HepG2 (cell line): ENCODE measurements at regions not wholly inside any gene's neighbourhood (a gene's known extent, or its start where the extent isn't known, plus 50 kb on each side); places are given as distances from the start of the nearest gene placed in this dataset.

ENCODE experiments used
- HMG20A ChIP-seq: IDR thresholded peaks from 2 replicates; pipeline ENCODE4 v1.6.1; 2016; ENCODE audit warnings: borderline replicate concordance
- MYC ChIP-seq: sonication (generic); formaldehyde crosslinking; IDR thresholded peaks from 2 replicates; pipeline ENCODE4 v1.9.0; 2021; ENCODE audit warnings: missing genetic modification reagents, borderline replicate concordance
- NFAT5 ChIP-seq: sonication (generic); formaldehyde crosslinking; IDR thresholded peaks from 2 replicates; pipeline ENCODE4 v1.4.0; 2020; ENCODE audit warnings: missing genetic modification reagents
- NPAS2 ChIP-seq: sonication (generic); formaldehyde crosslinking; IDR thresholded peaks from 2 replicates; pipeline ENCODE4 v1.8.0; 2022; ENCODE audit warnings: mild to moderate bottlenecking, missing genetic modification reagents, borderline replicate concordance
- PCBP2 ChIP-seq: fragments of 200-400 bp; formaldehyde crosslinking; optimal IDR thresholded peaks from 2 replicates; pipeline ENCODE3; 2018; ENCODE audit warnings: low read length, low read depth; ENCODE audit not compliant: poor library complexity, severe bottlenecking
- SP2 ChIP-seq: sonication (generic); formaldehyde crosslinking; IDR thresholded peaks from 2 replicates; pipeline ENCODE4 v1.5.1; 2020; ENCODE audit warnings: mild to moderate bottlenecking, missing genetic modification reagents
- SRF ChIP-seq: IDR thresholded peaks from 2 replicates; pipeline ENCODE4 v1.6.1; 2011; ENCODE audit warnings: mild to moderate bottlenecking, low read depth, low read length, moderate library complexity
- THAP7 ChIP-seq: sonication (generic); formaldehyde crosslinking; IDR thresholded peaks from 2 replicates; pipeline ENCODE4 v1.8.1; 2023; ENCODE audit warnings: mild to moderate bottlenecking, missing genetic modification reagents
- ZBTB39 ChIP-seq: sonication (generic); formaldehyde crosslinking; IDR thresholded peaks from 2 replicates; pipeline ENCODE4 v1.5.0; 2020; ENCODE audit warnings: missing genetic modification reagents
- ZBTB43 ChIP-seq: sonication (generic); formaldehyde crosslinking; conservative IDR thresholded peaks from 2 replicates; pipeline ENCODE4 v1.4.0; 2020; ENCODE audit warnings: missing genetic modification reagents
- ZNF446 ChIP-seq: sonication (generic); formaldehyde crosslinking; IDR thresholded peaks from 2 replicates; pipeline ENCODE4 v1.5.0; 2020; ENCODE audit warnings: mild to moderate bottlenecking, missing genetic modification reagents
- ZNF614 ChIP-seq: IDR thresholded peaks from 2 replicates; pipeline ENCODE4 v1.6.1; 2018; ENCODE audit warnings: missing biosample characterization, missing genetic modification reagents, inconsistent platforms, borderline replicate concordance
- ZNF761 ChIP-seq: sonication (generic); formaldehyde crosslinking; conservative IDR thresholded peaks from 2 replicates; pipeline ENCODE4 v1.4.0; 2020; ENCODE audit warnings: mild to moderate bottlenecking, missing genetic modification reagents
- ZSCAN21 ChIP-seq: sonication (generic); formaldehyde crosslinking; IDR thresholded peaks from 2 replicates; pipeline ENCODE4 v1.8.0; 2022; ENCODE audit warnings: mild to moderate bottlenecking, missing genetic modification reagents, moderate library complexity, borderline replicate concordance

GRCh38 chr3:193132964-193133363 lies 108.1 kb upstream of the PLAAT1 start (continued):
- TF ChIP-seq THAP7 (CRISPR knock-in tag) (no peak), ZBTB43 (CRISPR knock-in tag) (no peak), NPAS2 (CRISPR knock-in tag) (no peak), SRF (no peak), PCBP2 (no peak), MYC (CRISPR knock-in tag) (no peak), ZBTB39 (CRISPR knock-in tag) (no peak), ZNF614 (CRISPR knock-in tag) (no peak), NFAT5 (CRISPR knock-in tag) (no peak), ZSCAN21 (CRISPR knock-in tag) (no peak), HMG20A (CRISPR knock-in tag) (no peak), SP2 (CRISPR knock-in tag) (no peak), ZNF446 (CRISPR knock-in tag) (no peak), ZNF761 (no peak)
- TF ChIP-seq, all 625 proteins: peak for 0
